H1 (cell line): ENCODE measurements at regions not wholly inside any gene's neighbourhood (a gene's known extent, or its start where the extent isn't known, plus 50 kb on each side); places are given as distances from the start of the nearest gene placed in this dataset.

Source experiments
- CTCF ChIA-PET: fragments of 300-600 bp; sonication (Branson Sonifier 250); formaldehyde crosslinking; loops from one replicate; lab custom pipeline; 2021; ENCODE audit not compliant: partially characterized antibody; lab: Charles Lee
- POLR2A ChIA-PET: fragments of 300-600 bp; sonication (Branson Sonifier 250); formaldehyde crosslinking; loops from one replicate; lab custom pipeline; 2021; ENCODE audit warnings: inconsistent platforms; ENCODE audit not compliant: partially characterized antibody; lab: Charles Lee
- DNase-seq, 2 experiments: peaks; one replicate each; pipeline versions ENCODE4 v3.0.0 to v3.0.0-alpha.2; 2010 to 2022; ENCODE audit warnings: low spot score in 2 of 2, low read depth in 1 of 2, mixed read lengths in 1 of 2
- FAIRE-seq: peaks from 2 replicates; lab custom pipeline; 2011; peaks lifted over from hg19 to GRCh38; lab: Jason Lieb, UNC
- H2AFZ ChIP-seq: 2 replicates; pipeline ENCODE4 v1.8.1; 2012; ENCODE audit warnings: low read length, inconsistent platforms
- H2AK5ac ChIP-seq: 2 replicates; pipeline ENCODE4 v1.6.1; 2013; ENCODE audit warnings: low read depth, low read length
- H2BK120ac ChIP-seq: replicated peaks from 2 replicates; pipeline ENCODE3; 2013; ENCODE audit warnings: low read depth, low read length, inconsistent platforms
- H2BK12ac ChIP-seq: 2 replicates; pipeline ENCODE4 v1.6.1; 2013; ENCODE audit warnings: low read depth, low read length
- H2BK15ac ChIP-seq: 2 replicates; pipeline ENCODE4 v1.6.1; 2013; ENCODE audit warnings: low read length
- H2BK20ac ChIP-seq: 2 replicates; pipeline ENCODE4 v1.6.1; 2013; ENCODE audit warnings: low read length
- H2BK5ac ChIP-seq: 2 replicates; pipeline ENCODE4 v1.6.1; 2013; ENCODE audit warnings: low read depth, low read length
- H3K14ac ChIP-seq: 2 replicates; pipeline ENCODE4 v1.6.1; 2013; ENCODE audit warnings: inconsistent platforms; ENCODE audit not compliant: insufficient read length
- H3K18ac ChIP-seq: 2 replicates; pipeline ENCODE4 v1.6.1; 2013; ENCODE audit warnings: low read length; ENCODE audit errors: extremely low read depth
- H3K23ac ChIP-seq: 2 replicates; pipeline ENCODE4 v1.6.1; 2013; ENCODE audit warnings: inconsistent platforms; ENCODE audit not compliant: insufficient read length
- H3K23me2 ChIP-seq: 2 replicates; pipeline ENCODE4 v1.6.1; 2013; ENCODE audit warnings: low read depth, low read length
- H3K27ac ChIP-seq: 2 replicates; pipeline ENCODE4 v1.6.1; 2011; ENCODE audit warnings: low read depth, low read length, inconsistent platforms
- H3K27me3 ChIP-seq, 4 experiments: replicated peaks in 1 of 4; 1 replicate in 1 of 4; 2 replicates in 3 of 4; pipeline versions ENCODE4 v1.6.1 to v1.8.1; 2011 to 2013; ENCODE audit warnings: low read length in 3 of 4, mild to moderate bottlenecking in 3 of 4, inconsistent platforms in 2 of 4, mixed read lengths in 2 of 4, moderate library complexity in 1 of 4; ENCODE audit not compliant: control insufficient read depth in 3 of 4, insufficient read depth in 3 of 4; ENCODE audit errors: extremely low read depth in 1 of 4
- H3K36me3 ChIP-seq, 4 experiments: 2 replicates each; pipeline versions ENCODE4 v1.6.1 to v1.8.1; 2011 to 2013; ENCODE audit warnings: mild to moderate bottlenecking in 4 of 4, low read length in 3 of 4, moderate library complexity in 2 of 4, control low read depth in 1 of 4, inconsistent platforms in 1 of 4; ENCODE audit not compliant: insufficient read depth in 4 of 4, control insufficient read depth in 2 of 4
- H3K4ac ChIP-seq: replicated peaks from 2 replicates; pipeline ENCODE3; 2013; ENCODE audit warnings: low read length, low read depth, mixed read lengths, inconsistent platforms; ENCODE audit not compliant: insufficient read length
- H3K4me1 ChIP-seq, 4 experiments: replicated peaks in 1 of 4; 1 replicate in 1 of 4; 2 replicates in 3 of 4; pipeline versions ENCODE4 v1.6.1 to v1.8.1; 2011 to 2013; ENCODE audit warnings: low read length in 3 of 4, inconsistent platforms in 2 of 4, mixed read lengths in 1 of 4; ENCODE audit not compliant: insufficient read depth in 4 of 4, control insufficient read depth in 3 of 4
- H3K4me2 ChIP-seq, 2 experiments: 2 replicates each; pipeline versions ENCODE4 v1.6.1 to v1.8.1; 2011 to 2013; ENCODE audit warnings: low read depth in 2 of 2, low read length in 2 of 2, control low read depth in 1 of 2, inconsistent platforms in 1 of 2, mild to moderate bottlenecking in 1 of 2; ENCODE audit not compliant: insufficient read depth in 1 of 2
- H3K4me3 ChIP-seq, 4 experiments: fragments of 200-600, 300-600 bp in 1 of 4; sonication (generic), shearing (Covaris generic), sonication (Bioruptor Twin) in 1 of 4; 2 replicates each; pipeline versions ENCODE4 v1.5.1 to v1.8.1; 2011 to 2016; ENCODE audit warnings: low read length in 4 of 4, low read depth in 3 of 4, control low read depth in 2 of 4, inconsistent platforms in 2 of 4, mild to moderate bottlenecking in 2 of 4, mixed read lengths in 1 of 4, moderate library complexity in 1 of 4; ENCODE audit not compliant: insufficient read depth in 2 of 4; ENCODE audit errors: extremely low read depth in 1 of 4
- H3K56ac ChIP-seq: replicated peaks from 2 replicates; pipeline ENCODE3; 2013; ENCODE audit warnings: low read depth, mild to moderate bottlenecking, mixed read lengths, low read length, inconsistent platforms; ENCODE audit not compliant: insufficient read length
- H3K79me1 ChIP-seq: 2 replicates; pipeline ENCODE4 v1.6.1; 2013; ENCODE audit warnings: low read depth, low read length, control low read depth
- H3K79me2 ChIP-seq, 2 experiments: 2 replicates each; pipeline versions ENCODE4 v1.6.1 to v1.8.1; 2012 to 2013; ENCODE audit warnings: low read length in 2 of 2, mild to moderate bottlenecking in 2 of 2, inconsistent platforms in 1 of 2; ENCODE audit not compliant: insufficient read depth in 2 of 2, control insufficient read depth in 1 of 2
- H3K9ac ChIP-seq, 4 experiments: replicated peaks in 1 of 4; 1 replicate in 1 of 4; 2 replicates in 3 of 4; pipeline versions ENCODE4 v1.6.1 to v1.8.1; 2011 to 2013; ENCODE audit warnings: low read depth in 3 of 4, low read length in 3 of 4, control low read depth in 2 of 4, mild to moderate bottlenecking in 2 of 4, moderate library complexity in 2 of 4, inconsistent platforms in 1 of 4; ENCODE audit errors: extremely low read depth in 1 of 4
- H3K9me3 ChIP-seq, 2 experiments: 2 replicates each; pipeline versions ENCODE4 v1.6.1 to v1.8.1; 2012 to 2013; ENCODE audit warnings: mild to moderate bottlenecking in 2 of 2, moderate library complexity in 2 of 2, control low read depth in 1 of 2, inconsistent platforms in 1 of 2, low read depth in 1 of 2, low read length in 1 of 2, mixed read lengths in 1 of 2; ENCODE audit not compliant: insufficient read depth in 2 of 2
- H4K20me1 ChIP-seq, 2 experiments: replicated peaks in 1 of 2; 2 replicates each; pipeline versions ENCODE3 to v1.8.1; 2011 to 2013; ENCODE audit warnings: inconsistent platforms in 2 of 2, low read length in 2 of 2, mild to moderate bottlenecking in 1 of 2; ENCODE audit not compliant: insufficient read depth in 2 of 2, control insufficient read depth in 1 of 2
- H4K5ac ChIP-seq: 2 replicates; pipeline ENCODE4 v1.6.1; 2013; ENCODE audit warnings: low read length, low read depth, mixed read lengths, inconsistent platforms; ENCODE audit not compliant: insufficient read length
- H4K8ac ChIP-seq: 2 replicates; pipeline ENCODE4 v1.8.0; 2013; ENCODE audit warnings: mild to moderate bottlenecking, moderate library complexity, low read length, inconsistent platforms; ENCODE audit not compliant: insufficient read depth; ENCODE audit errors: extremely low read depth
- H4K91ac ChIP-seq: replicated peaks from 2 replicates; pipeline ENCODE3; 2013; ENCODE audit warnings: low read length, mixed read lengths, inconsistent platforms; ENCODE audit not compliant: insufficient read length
- ATF3 ChIP-seq: IDR thresholded peaks from 2 replicates; pipeline ENCODE4 v1.6.1; 2011; ENCODE audit warnings: low read depth, mild to moderate bottlenecking, low read length; ENCODE audit not compliant: insufficient read depth
- BACH1 ChIP-seq: IDR thresholded peaks from 2 replicates; pipeline ENCODE4 v1.6.1; 2012; ENCODE audit warnings: low read length, improper control_type of control experiment
- BRCA1 ChIP-seq: IDR thresholded peaks from 2 replicates; pipeline ENCODE4 v1.6.1; 2012; ENCODE audit warnings: low read depth, low read length, improper control_type of control experiment
- EP300 ChIP-seq, 2 experiments: IDR thresholded peaks; 1 replicate in 1 of 2; 2 replicates in 1 of 2; pipeline ENCODE4 v1.6.1; 2011 to 2012; ENCODE audit warnings: low read depth in 2 of 2, low read length in 2 of 2, mild to moderate bottlenecking in 2 of 2, borderline replicate concordance in 1 of 2, inconsistent platforms in 1 of 2, moderate library complexity in 1 of 2
- GABPA ChIP-seq: IDR thresholded peaks from 2 replicates; pipeline ENCODE4 v1.6.1; 2011; ENCODE audit warnings: mild to moderate bottlenecking, low read length, moderate library complexity, borderline replicate concordance; ENCODE audit not compliant: insufficient read depth
- MAFK ChIP-seq: IDR thresholded peaks from 2 replicates; pipeline ENCODE4 v1.6.1; 2012; ENCODE audit warnings: low read depth, mild to moderate bottlenecking, improper control_type of control experiment, low read length
- POLR2AphosphoS5 ChIP-seq: IDR thresholded peaks from 2 replicates; pipeline ENCODE4 v1.6.1; 2011; ENCODE audit warnings: low read depth, low read length
- RNF2 ChIP-seq: fragments of 200-900, 300-1000 bp; sonication (generic); IDR thresholded peaks from 2 replicates; pipeline ENCODE4 v1.7.1; 2016; ENCODE audit warnings: borderline replicate concordance, low read depth, mild to moderate bottlenecking, antibody characterized with exemption, low read length; ENCODE audit not compliant: poor library complexity, severe bottlenecking; ENCODE audit errors: missing control alignments
- RXRA ChIP-seq: IDR thresholded peaks from 2 replicates; pipeline ENCODE4 v1.6.1; 2011; ENCODE audit warnings: low read depth, mild to moderate bottlenecking, low read length, moderate library complexity; ENCODE audit not compliant: insufficient read depth
- SIN3A ChIP-seq, 2 experiments: IDR thresholded peaks in 1 of 2; conservative IDR thresholded peaks in 1 of 2; 2 replicates each; pipeline ENCODE4 v1.6.1; 2011 to 2012; ENCODE audit warnings: low read length in 2 of 2, improper control_type of control experiment in 1 of 2, low read depth in 1 of 2, mild to moderate bottlenecking in 1 of 2
- SIRT6 ChIP-seq: IDR thresholded peaks from one replicate; pipeline ENCODE4 v1.7.1; 2012; ENCODE audit warnings: low read length, inconsistent platforms
- WGBS, 2 experiments: shearing (Covaris generic) in 1 of 2; methylation state at CpG; one replicate each; pipeline versions ENCODE4 v1.1.6 to v1.1.7; 2013 to 2015; ENCODE audit warnings: low lambda C conversion rate in 2 of 2, mixed read lengths in 2 of 2, inconsistent platforms in 1 of 2, low coverage in 1 of 2, missing lambda C conversion rate in 1 of 2; ENCODE audit not compliant: insufficient replicate concordance in 2 of 2, insufficient coverage in 1 of 2, insufficient read length in 1 of 2; ENCODE audit errors: extremely low coverage in 1 of 2, missing lambda C conversion rate in 1 of 2; 5-methylcytosine and 5-hydroxymethylcytosine counted together

DNA sequence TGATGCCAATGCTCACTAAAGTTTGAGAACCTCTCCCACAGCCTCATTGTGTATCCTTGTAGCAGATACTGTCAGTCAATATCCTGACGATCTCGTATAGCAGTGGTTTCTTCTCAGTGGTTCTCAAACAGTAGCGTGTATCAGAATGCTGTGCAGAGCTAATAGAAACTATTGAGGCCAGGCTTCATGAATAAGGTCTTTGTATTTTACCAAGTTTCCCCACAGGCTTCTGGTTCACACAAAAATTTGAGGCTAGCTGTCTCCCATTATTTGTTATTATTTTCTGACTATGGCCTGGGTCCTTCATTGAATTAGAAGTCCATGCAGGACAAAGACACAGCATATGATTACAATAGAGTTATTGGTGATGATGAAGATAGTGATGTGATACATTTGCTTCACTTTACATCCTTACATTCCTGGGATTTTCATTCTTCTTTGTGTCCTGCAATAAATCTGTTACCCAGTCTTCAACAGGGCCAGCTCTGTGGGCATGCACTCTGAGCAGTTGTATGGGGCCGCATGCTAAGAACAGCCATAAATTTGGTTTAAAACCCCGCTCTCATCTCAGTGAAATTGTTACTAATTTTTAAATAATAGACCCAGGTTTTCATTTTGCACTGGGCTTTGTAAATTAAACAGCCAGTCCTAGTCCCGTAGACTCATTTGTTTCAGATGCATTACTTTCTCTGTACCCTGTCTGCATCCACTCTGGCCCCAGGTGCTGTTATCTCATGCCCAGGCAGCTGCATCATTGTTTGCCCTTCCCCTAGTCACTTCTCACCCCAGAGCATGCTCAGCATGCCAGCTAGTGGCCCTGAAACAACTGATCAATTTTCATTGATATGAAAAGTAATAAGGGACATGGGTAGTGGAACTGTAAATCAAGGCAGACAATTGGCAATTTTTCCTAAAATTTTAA, 199.9 kb upstream of the PIK3R1 start:
- Histone ChIP-seq H2BK15ac (no peak overlapping the region), H2BK120ac (no peak overlapping the region), H4K8ac (no peak overlapping the region), H2BK20ac (no peak overlapping the region), H3K23ac (no peak overlapping the region), H3K23me2 (no peaks in the 10 kb centered on the region; the same call in 1 of the 2 replicates), H4K20me1 (no peaks in the 10 kb centered on the region), H3K79me2 (no peaks in the 10 kb centered on the region), H2BK12ac (no peak overlapping the region), H3K4me3 (no peak overlapping the region), H3K9me3 (no peaks in the 10 kb centered on the region), H3K4ac (no peak overlapping the region), H3K14ac (no peak overlapping the region), H3K27ac (no peak overlapping the region), H4K5ac (no peak overlapping the region), H2BK5ac (no peak overlapping the region), H3K4me2 (no peak overlapping the region), H3K36me3 (no peaks in the 10 kb centered on the region), H3K79me1 (no peaks in the 10 kb centered on the region), H3K18ac (no peak overlapping the region), H2AK5ac (no peak overlapping the region), H3K56ac (no peak overlapping the region), H4K91ac (no peak overlapping the region), H3K9ac (no peak overlapping the region), H3K27me3 (no peaks in the 10 kb centered on the region), H2AFZ (no peak overlapping the region), H3K4me1 (no peaks in the 10 kb centered on the region)
- WGBS, 2 experiments = 82% methylated on average over 6 of the region's 6 CpGs; no CpG with 5 or more reads in 1 of the 2 experiments
- ChIA-PET CTCF (interaction anchor here (0.7 to 1.2 kb wide), 3 partner anchors 9 to 643 kb away, joined by 3 to 4 read pairs (median 3); no protein-coding TSS in a partner anchor), POLR2A (interaction anchor here (0.6 kb wide), 1 partner anchor 14 kb away, joined by 3 read pairs; no protein-coding TSS in a partner anchor)
- FAIRE-seq (no peak), DNase-seq (no peak)
- TF ChIP-seq GABPA (no peak), SIN3A (conservative IDR thresholded peaks at IDR 0.05 in 1 of 2, IDR thresholded peaks at IDR 0.05 in 1 of 2; ENCODE audit: low read depth in 1 of 2, low read length in 2 of 2) (no peak), POLR2AphosphoS5 (no peak), BRCA1 (no peak), BACH1 (no peak), SIRT6 (no peak), EP300 (IDR thresholded peaks at IDR 0.05; ENCODE audit: borderline replicate concordance in 1 of 2, low read depth in 2 of 2, low read length in 2 of 2) (no peak), RXRA (no peak), ATF3 (no peak), RNF2 (no peak), MAFK (no peak)
